GM21381 (cell line): ENCODE measurements at regions not wholly inside any gene's neighbourhood (a gene's known extent, or its start where the extent isn't known, plus 50 kb on each side); places are given as distances from the start of the nearest gene placed in this dataset.
"Not testable (repeated sequence)": the region's sequence is repeated elsewhere in the genome, so short reads cannot be mapped to it uniquely, and the experiment has no call there.

Experiments used
- ATAC-seq: cut with Tn5 transposase; IDR thresholded peaks from one replicate; pipeline ENCODE4 v1.9.1; 2021; ENCODE audit warnings: mild to moderate bottlenecking, moderate library complexity; ENCODE audit not compliant: unreplicated experiment

DNA sequence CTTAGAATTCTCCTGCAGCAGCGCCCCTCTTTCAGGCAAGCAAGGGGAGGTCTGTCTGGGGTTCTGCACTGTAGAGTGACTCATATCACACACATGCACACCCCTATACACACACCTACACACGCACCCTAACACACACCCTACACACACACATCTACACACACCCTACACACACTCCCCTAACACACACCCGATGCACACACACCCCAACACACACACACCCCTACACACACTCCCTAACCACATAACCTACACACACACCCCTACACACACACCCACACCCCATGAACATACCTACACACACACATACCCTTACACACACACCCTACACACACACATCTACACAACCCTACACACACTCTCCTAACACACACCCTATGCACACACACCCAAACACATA, 493.2 kb downstream of the IRS2 start:
- ATAC-seq: no peak

- ATAC-seq: no peak
Observed at GRCh38 chr13:109288151-109288709, 498.2 kb downstream of the IRS2 start.

DNA sequence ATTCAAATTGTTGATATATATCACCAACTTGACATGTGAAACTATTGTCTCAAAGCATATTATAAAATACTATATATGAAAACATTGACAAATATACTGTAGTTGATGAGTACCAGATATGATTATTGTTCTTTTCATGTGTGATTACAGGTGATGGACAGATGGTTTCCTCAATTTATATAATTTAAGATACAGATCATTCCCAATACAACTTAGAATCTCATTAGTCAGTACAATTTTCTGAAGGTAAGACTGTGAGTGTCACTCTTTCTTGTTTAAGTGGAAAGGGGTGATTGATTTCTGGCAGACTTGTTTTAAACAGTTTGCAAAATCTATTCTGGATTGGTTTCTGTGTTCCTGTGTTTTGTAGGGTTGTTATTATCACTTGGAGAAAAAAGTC, 498.8 kb downstream of the IRS2 start:
- no peak for ATAC-seq

- no peak for ATAC-seq
Observed at GRCh38 chr13:109285586-109285985, 500.8 kb downstream of the IRS2 start.

DNA sequence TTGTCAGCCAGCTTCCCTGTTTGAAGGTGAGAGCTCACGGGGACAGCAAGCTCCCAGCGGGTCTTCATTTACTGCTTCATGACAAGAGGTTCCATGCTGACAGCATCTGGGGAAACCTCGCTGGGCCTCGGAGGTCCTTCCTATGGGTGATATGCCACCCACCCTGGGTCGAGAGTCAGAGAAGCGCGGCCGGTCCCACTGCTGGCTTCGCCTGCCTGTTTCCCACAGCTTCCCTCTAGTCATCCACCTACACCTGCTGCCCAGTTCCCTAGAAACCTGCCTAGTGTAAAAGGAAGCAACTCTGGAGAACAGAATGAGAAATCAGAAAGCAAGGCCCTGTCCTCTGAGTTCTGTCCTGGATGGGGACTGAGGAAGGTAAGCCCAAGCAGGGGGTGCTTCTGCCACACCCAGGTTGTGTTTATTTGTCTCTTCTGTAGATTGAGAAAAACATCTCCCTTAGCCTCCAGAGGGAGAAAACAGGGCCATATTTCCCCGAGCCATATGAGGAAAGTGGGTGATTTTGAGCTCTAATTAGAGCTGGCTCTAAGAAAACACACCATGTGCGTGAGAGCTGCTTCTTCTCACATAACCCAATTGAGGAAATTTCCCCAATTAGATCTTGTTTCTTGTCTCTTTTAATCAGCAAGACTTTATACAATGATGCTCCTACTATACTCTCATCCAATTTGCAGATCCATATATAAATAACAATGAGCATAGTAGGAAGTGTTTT, 504.3 kb downstream of the IRS2 start:
- no peak for ATAC-seq

- ATAC-seq: no peak
Observed at GRCh38 chr13:109281017-109281902, 505.1 kb downstream of the IRS2 start.

DNA sequence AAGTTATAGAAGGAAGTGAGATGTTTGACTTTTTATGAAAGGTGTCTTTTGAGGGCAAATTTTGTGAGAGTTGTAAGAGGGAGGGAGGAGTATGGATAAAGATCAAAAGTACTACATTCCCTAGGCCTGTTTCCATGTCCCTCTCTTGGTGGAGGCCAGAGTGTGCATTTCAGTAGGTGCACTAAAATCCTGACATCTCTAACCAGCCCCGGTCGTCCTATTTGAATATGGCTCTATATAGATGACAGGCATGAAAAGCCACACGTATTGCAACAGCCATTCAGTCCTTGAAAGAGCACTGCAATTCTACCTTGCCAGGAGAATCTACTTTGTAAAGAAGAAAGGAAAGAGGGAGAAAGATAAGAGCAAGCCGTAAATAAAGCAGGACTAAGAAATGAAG, 510.1 kb downstream of the IRS2 start:
- no peak for ATAC-seq

DNA sequence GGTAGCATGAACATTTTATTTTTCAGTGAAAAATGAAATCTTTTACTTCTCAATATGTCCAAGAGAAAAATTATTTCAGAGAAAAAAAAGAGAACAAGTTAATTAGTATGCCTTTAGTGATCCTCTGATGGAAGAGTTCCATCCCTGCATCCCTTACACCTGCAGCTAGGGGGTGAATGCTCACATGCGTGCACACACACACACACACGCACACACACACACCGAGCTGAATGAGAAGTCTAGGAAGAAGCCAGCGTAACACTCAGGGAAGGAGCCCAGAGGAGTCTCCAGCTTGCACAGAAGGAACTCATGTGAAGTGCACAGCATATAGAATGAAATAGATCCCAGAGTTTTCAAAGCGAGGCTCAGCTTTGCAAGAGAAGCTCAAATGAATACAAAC, 510.5 kb downstream of the IRS2 start:
- ATAC-seq: no peak

DNA sequence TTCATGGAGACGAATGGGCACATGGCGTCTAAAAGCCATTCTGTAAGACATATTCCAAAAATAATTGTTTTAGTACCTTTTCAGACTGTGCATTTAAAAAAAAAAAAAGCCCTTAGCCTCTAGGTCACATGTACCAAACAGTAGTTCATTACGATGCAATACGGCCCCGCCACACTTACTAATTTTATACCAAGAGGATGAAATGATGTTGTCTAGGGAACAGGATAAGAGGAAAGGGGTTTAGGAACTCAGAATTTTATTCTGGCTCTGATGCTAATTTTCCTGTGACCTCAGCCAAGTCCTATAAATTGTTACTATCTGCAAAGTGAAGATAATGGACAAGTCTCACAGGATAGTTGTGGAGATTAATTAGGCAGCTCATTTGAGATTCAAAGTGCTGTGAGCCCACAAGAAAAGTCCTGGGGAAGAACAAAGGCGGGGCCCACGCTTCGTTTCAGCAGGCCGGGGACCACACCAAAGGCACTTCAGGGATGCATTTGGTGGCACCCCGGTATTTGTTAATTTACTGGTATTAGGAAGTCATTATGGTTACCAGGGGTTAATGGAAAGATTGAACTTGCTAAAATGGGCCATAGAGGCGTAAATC, 511.1 kb downstream of the IRS2 start:
- ATAC-seq: no peak

- no peak for ATAC-seq
Observed at GRCh38 chr13:109274188-109274821, 512.1 kb downstream of the IRS2 start.

GRCh38 chr13:109273326-109273751, 513.0 kb downstream of the IRS2 start:
- no peak for ATAC-seq

DNA sequence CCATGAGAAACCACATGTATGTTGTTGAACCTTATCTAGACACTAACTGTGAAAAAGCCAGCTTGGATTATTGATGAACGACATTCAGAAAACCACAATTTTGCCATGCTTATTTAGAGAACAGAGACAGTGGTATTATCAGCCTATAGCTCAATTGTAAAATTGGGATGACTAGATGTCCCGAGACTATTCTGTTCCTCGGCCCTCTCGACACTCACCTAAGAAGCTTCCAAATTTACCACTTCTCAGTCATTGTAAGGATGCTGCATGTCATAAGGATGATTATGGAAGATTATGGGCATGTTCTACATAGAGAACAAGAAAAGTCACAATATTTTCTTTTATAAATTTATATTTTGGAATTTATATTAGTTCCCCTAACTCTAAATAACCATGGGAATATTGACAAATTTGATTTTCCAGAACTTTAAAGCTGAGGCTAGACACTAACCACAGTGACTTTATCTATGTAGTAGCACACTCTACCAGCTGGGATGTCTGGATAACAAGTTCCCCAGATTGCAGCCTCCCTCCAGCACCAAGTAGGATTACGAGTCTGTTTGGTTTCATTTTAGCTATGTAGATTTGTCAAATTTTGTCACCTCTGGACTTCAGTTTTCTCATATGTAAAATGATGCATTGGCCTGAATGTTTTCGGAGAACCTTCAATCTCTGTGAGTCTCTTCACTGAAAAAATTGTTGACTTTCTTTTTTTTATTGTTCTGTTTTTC, 513.6 kb downstream of the IRS2 start:
- ATAC-seq: no peak

- no peak for ATAC-seq
Observed at GRCh38 chr13:109271555-109272541, 514.5 kb downstream of the IRS2 start.

- ATAC-seq: no peak
Observed at GRCh38 chr13:109271061-109271460, 515.3 kb downstream of the IRS2 start.

DNA sequence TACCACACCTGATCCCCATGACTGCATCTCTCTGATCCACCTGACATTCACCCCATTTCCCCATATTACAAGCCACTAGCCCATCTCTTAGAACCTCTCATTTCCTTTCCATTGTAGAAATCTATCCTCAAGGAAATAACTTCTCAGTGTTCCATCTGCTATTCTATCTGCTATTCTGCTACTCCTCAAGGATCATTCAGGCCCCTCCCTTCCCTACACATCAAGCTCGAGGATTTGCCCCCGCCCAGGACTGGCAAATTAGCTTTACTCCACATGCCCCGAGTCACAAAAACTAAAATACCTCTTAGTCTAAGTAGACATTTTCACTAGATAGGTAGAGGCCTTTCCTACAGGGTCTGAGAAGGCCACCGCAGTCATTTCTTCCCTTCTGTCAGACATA, 517.0 kb downstream of the IRS2 start:
- ATAC-seq: not testable (repeated sequence)

DNA sequence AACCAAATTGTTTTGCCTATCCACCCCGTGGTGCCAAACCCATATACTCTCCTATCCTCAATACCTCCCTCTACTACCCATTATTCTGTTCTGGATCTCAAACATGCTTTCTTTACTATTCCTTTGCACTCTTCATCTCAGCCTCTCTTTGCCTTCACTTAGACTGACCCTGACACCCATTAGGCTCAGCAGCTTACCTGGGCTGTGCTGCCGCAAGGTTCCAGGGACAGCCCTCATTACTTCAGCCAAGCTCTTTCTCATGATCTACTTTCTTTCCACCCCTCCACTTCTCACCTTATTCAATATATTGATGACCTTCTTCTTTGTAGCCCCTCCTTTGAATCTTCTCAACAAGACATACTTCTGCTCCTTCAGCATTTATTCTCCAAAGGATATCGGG, 517.9 kb downstream of the IRS2 start:
- ATAC-seq: not testable (repeated sequence)

DNA sequence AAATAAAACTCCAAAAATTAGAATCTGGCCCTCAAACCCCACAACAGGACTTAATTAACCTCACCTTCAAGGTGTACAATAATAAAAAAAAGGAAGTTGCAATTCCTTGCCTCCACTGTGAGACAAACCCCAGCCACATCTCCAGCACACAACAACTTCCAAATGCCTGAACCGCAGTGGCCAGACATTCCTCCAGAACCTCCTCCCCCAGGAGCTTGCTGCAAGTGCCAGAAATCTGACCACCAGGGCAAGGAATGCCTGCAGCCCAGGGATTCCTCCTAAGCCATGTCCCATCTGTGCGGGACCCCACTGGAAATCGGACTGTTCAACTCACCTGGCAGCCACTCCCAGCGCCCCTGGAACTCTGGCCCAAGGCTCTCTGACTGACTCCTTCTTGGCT, 519.0 kb downstream of the IRS2 start:
- ATAC-seq: not testable (repeated sequence)

GRCh38 chr13:109265438-109265742, 521.0 kb downstream of the IRS2 start:
- ATAC-seq: not testable (repeated sequence)
